ENCODE measurements at regions not wholly inside any gene's neighbourhood (a gene's known extent, or its start where the extent isn't known, plus 50 kb on each side); places are given as distances from the start of the nearest gene placed in this dataset.

DNA sequence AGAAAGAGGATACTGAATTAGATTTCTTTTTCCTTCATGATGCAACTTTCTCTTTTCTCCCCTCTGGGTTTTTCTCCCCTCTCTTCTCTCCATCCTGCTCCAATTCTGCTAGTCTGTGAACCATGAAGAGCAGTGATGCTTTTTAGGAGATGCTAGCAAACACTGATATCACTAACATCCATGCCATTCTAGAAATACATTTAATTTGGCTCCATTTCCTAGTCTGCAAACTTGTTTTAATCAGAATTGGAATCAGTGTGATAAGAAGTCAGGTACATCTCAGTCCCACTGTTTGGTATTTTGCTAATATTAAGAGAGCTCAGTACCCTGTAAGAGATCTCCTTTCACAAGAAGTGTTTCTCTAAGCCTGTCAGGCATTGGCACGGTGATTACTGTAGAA is 437.1 kb downstream of the RWDD3 start:
- DNase-seq (ENCODE audit: low spot score) = no peak

DNA sequence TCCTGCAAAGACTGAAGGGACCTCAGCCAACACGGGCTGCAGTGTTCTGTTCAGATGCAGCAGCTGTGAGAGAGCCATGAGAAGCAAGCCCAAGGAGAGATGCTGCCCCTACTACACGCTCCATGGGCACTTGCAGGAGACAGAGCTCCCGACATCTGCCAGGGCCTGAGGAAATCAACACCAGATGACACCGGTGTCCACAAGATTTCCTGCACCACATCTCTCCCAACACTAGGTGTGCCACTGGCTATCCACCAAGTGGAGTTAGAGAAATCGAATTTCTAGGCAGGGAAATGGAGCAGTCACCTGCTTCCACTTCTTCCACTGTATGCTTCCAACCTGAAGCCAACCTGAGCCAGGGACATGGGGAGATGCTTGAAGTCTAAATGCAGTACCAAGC is 445.3 kb downstream of the RWDD3 start:
- no peak for DNase-seq (ENCODE audit: low spot score)

DNA sequence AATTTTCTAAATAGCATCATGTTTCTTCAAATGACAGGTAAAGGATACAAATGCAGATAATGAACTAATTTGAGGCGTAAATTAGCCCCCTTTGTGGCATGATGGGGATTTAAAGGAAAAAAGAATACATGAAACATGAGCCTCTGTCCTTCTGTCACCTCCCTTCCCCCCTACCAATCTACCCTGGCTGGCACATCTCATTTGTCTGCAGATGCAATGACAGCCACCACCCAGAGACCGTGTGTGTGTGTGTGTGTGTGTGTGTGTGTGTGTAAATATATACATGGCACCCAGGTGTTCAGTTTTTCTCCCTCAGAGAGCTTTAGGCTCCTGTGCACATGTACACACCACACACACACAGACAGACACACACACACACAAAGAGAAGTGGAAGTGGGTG is 451.1 kb downstream of the RWDD3 start:
- DNase-seq (ENCODE audit: low spot score) = no peak

GRCh38 chr1:95686217-95686616 is 452.2 kb downstream of the RWDD3 start:
- DNase-seq (ENCODE audit: low spot score) = no peak

GRCh38 chr1:95699149-95699953 is 465.3 kb downstream of the RWDD3 start:
- DNase-seq (ENCODE audit: low spot score) = no peak

DNA sequence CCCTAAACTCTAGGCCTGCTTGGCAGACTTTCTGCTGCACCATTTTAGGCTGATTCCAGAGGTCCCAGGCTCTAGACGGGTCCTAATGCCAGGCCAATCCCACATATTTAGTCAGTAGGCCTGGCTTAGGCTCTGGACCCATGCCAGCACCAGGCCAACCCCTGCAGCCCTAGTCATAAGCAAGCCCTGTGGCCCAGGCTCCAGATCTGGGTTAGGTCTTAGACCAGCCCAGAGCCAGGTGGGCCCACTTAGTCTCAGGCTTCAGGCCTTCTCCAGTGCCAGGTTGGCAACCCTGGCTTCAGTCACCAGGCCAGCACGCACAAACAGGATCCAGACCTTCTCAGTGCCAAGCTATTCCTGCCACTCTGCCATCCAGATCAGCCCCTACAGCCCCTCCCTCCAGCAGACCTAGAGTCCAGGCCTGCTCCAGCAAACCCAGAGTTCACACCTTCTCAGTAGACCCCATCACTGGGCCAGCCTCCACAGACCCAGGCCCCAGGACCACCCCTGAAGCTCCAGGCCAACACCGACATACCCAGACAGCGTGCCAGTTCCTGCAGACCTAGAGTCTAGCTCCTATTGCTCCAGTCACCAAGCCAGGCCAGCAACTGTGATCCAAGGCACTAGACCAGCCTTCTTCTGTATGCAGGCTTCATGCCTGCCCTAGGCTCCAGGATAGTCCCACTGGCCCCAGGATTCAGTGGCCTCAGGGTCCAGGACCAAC is 467.6 kb downstream of the RWDD3 start:
- DNase-seq (ENCODE audit: low spot score) = no peak

- no peak for DNase-seq (ENCODE audit: low spot score)
Observed at GRCh38 chr1:95703046-95703445, 469.0 kb downstream of the RWDD3 start.

DNA sequence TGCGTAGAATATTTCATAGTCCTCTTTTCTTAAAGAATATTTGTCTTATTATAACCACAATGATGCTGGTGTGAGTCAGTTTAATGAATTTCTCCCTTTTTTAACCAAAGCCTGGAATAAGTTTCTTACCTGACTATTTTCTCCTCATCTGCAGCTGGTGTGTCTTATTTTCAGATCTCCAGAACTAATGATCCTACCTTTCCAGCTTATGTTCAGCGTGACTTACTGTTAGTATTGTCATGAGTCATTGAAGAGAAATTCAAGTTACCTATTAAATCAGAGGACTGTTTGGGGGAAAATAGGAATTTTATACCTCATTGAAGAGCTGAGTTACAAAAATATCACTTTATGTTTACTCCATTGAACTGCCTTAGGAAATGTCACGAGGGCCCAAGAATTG is 482.1 kb downstream of the RWDD3 start:
- no peak for DNase-seq (ENCODE audit: low spot score)

GRCh38 chr1:95716550-95716949 is 482.5 kb downstream of the RWDD3 start:
- no peak for DNase-seq (ENCODE audit: low spot score)

DNA sequence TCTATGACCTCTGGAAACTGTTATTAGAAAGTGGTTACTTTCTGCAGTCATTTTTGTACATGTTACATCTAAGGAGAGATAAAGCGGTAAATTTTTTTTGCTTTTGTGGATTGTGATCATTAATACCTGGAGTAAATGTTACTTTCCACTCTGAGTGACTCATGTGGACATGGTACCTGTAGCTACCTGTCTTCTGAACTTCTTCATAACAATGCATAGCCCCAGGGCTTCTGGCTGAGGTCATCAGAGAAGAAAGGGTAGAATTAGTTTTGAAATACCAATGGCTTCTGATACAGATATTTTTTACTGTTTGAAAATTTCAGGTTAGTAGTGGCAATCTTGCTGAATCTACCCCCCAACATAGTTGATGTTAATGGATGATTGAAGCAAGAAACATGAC is 489.3 kb downstream of the RWDD3 start:
- DNase-seq (ENCODE audit: low spot score) = no peak

- no peak for DNase-seq (ENCODE audit: low spot score)
Observed at GRCh38 chr1:95728841-95729240, 494.8 kb downstream of the RWDD3 start.

- DNase-seq (ENCODE audit: low spot score) = no peak
Observed at GRCh38 chr1:95730986-95731385, 497.0 kb downstream of the RWDD3 start.

DNA sequence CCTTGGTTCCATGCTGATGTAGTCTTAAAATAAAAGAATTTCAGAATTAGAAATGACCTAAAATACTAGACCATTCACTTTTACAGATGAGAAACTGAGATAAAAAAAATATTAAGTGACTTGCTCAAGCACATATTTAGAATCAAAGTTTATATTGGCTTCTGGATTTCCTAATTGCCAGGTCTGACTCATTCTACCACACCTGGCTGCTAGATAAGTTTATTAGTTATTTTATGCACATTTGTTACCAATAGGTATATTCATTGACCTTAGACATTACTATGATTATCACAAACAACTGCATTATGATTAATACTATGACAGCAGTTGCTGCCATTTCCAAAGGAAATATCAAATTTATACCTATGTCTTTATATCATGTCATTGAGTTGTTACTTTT is 497.5 kb downstream of the RWDD3 start:
- DNase-seq (ENCODE audit: low spot score) = no peak

GRCh38 chr1:95733031-95733430 is 499.0 kb downstream of the RWDD3 start:
- DNase-seq (ENCODE audit: low spot score) = no peak

DNA sequence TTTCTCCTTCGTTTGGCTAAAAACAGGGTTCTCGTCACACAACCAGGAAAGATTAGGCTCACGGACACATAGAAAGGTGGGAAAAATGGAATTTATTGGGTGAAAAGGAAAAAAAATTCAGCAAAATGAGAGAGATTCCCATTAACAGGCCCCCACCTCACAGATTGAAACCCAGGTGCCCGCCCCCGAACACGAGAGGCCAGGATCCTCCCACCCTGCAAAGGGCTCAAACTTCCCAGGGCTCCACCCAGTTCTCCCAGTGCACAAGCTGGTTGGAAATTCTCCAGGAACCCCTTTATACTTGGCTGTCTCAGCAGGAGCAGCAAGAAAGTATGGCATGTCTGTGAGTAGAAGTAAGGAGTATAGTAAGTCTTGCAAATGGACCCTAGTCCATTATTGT is 499.7 kb downstream of the RWDD3 start:
- no peak for DNase-seq (ENCODE audit: low spot score)

GRCh38 chr1:95734560-95734959 is 500.6 kb downstream of the RWDD3 start:
- no peak for DNase-seq (ENCODE audit: low spot score)

GRCh38 chr1:95742591-95743089 is 508.6 kb downstream of the RWDD3 start:
- peak; percentile 58 for DNase-seq (ENCODE audit: low spot score)

GRCh38 chr1:95744731-95745130 is 510.7 kb downstream of the RWDD3 start:
- no peak for DNase-seq (ENCODE audit: low spot score)

GRCh38 chr1:95752515-95753381 is 518.7 kb downstream of the RWDD3 start:
- DNase-seq (ENCODE audit: low spot score) = no peak

- no peak for DNase-seq (ENCODE audit: low spot score)
Observed at GRCh38 chr1:95753382-95754016, 519.5 kb downstream of the RWDD3 start.

DNA sequence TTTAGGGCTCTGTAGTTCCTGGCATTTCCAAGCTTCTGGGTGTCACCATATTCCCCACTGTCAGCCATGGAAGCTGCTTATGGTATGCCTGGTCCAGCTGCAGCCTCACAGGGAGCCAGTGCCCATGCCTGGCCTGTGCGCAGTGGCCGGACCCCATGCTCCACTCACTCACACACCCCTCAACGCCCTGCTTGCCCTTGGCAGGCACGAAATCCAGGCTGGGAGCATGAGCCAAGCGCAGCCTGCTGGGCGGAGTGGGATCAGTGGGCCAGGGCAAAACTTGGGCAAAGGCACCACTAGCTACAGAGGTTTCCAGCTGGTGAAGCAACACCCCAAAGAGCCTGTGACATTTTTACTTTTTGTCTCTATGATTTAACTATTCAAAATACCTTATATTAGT is 520.4 kb downstream of the RWDD3 start:
- DNase-seq (ENCODE audit: low spot score) = no peak

- no peak for DNase-seq (ENCODE audit: low spot score)
Observed at GRCh38 chr1:95766036-95766435, 532.0 kb downstream of the RWDD3 start.

All from LoVo (cell line).